ENCODE measurements at regions not wholly inside any gene's neighbourhood (a gene's known extent, or its start where the extent isn't known, plus 50 kb on each side); places are given as distances from the start of the nearest gene placed in this dataset.

GRCh38 chr1:222283147-222283768 lies 264.6 kb downstream of the HHIPL2 start:
- TF ChIP-seq CTCF (IDR thresholded peaks at IDR 0.05) (no peak), GABPB1 (CRISPR knock-in tag; IDR thresholded peaks at IDR 0.05) (no peak), USF2 (CRISPR knock-in tag; IDR thresholded peaks at IDR 0.05) (no peak), JUN (CRISPR knock-in tag; IDR thresholded peaks at IDR 0.05) (no peak), EMX1 (CRISPR knock-in tag; IDR thresholded peaks at IDR 0.05) (no peak), ZNF317 (CRISPR knock-in tag; IDR thresholded peaks at IDR 0.05; ENCODE audit: borderline replicate concordance, low read depth) (no peak), USF1 (CRISPR knock-in tag; IDR thresholded peaks at IDR 0.05) (no peak), IRF2 (CRISPR knock-in tag; IDR thresholded peaks at IDR 0.05; ENCODE audit: borderline replicate concordance, low read depth) (no peak), CREB1 (CRISPR knock-in tag; IDR thresholded peaks at IDR 0.05) (no peak), ZBTB43 (CRISPR knock-in tag; IDR thresholded peaks at IDR 0.05) (no peak), FOXJ3 (CRISPR knock-in tag; IDR thresholded peaks at IDR 0.05; ENCODE audit: borderline replicate concordance) (no peak)

Data from WTC11 (cell line).